Ammon's horn (tissue), 1 donor: ENCODE measurements at regions not wholly inside any gene's neighbourhood (a gene's known extent, or its start where the extent isn't known, plus 50 kb on each side); places are given as distances from the start of the nearest gene placed in this dataset.
A peak's percentile ranks its signal among the peaks of the same experiment; 100 is the strongest.
"Not testable (repeated sequence)": the region's sequence is repeated elsewhere in the genome, so short reads cannot be mapped to it uniquely, and the experiment has no call there.

Experiments
- DNase-seq: peaks from one replicate; pipeline ENCODE4 v3.0.0-alpha.2; 2016; ENCODE audit warnings: low spot score

GRCh38 chr4:36601864-36602495, 320.6 kb downstream of the DTHD1 start:
- no peak for DNase-seq

GRCh38 chr4:36609661-36610060, 328.2 kb downstream of the DTHD1 start:
- no peak for DNase-seq

DNA sequence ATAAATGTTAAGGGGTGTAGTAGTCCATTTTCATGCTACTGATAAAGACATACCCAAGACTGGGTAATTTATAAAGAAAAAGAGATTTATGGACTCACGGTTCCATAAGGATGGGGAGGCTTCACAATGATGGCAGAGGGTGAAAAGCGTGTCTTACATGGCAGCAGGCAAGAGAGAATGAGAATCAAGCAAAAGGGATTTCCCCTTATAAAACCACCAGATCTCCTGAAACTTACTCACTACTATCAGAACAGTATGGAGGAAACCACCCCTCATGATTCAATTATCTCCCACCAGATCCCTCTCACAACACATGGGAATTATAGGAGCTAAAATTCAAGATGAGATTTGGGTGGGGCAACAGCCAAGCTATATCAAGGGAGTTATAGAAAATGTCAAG, 329.2 kb downstream of the DTHD1 start:
- DNase-seq = no peak

DNA sequence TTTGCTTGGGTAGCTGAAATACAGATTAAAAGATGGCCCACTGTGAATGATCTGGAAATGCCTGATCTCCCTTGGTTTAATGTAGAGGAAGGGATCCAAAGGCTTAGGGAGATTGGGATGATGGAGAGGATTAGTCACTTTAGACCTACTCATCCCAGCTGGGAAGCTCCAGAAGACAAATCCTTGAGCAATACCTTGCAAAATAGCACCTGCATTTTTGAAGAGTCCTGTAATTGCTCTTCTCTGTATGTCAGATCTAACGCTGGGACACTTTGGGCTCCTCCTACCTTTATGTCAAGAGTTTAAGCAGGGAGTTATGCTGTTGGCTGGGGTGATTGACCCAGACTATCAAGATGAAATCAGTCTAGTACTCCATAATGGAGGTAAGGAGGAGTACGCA, 331.7 kb downstream of the DTHD1 start:
- not testable (repeated sequence) for DNase-seq

- DNase-seq = no peak
These were observed 332.6 kb downstream of the DTHD1 start for GRCh38 chr4:36614011-36614410.

GRCh38 chr4:36618102-36618501, 336.7 kb downstream of the DTHD1 start:
- no peak for DNase-seq

DNA sequence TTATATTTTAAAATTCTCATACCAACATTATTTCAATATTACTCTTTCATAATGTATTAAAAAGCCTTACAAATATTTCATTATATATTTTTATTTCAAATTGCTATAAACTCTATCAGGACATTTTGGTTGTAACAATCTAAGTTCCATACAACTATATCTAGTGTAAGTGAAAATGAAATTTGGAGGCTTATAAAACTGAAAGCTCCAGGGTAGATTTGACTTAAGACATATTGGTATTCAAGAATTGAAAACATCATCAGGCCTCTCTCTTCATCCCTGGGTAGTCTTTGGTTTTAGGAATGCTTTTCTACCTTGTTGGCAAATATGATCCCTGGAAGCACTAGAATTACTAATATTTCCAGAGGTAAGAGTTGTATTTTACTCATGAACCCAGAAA, 342.6 kb downstream of the DTHD1 start:
- DNase-seq = no peak

GRCh38 chr4:36638273-36638811, 356.9 kb downstream of the DTHD1 start:
- no peak for DNase-seq

DNA sequence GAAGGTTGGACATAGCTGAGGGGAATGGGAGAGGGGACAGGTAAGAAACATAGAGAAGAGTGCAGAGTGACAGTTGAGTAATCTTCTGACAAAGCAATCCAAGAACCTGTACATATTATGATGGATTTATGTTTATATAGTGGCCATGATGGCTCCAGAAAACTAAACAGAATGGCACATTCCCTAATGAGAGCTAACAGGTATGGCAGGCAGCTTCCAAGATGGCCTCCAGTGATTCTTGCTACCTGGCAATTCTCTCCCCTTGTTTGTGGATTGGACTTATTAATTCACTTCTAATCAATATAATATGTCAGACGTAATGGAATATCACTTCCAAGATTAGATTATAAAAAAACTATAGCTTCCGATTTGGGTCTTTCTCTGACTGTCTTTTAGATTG, 359.5 kb downstream of the DTHD1 start:
- no peak for DNase-seq

DNA sequence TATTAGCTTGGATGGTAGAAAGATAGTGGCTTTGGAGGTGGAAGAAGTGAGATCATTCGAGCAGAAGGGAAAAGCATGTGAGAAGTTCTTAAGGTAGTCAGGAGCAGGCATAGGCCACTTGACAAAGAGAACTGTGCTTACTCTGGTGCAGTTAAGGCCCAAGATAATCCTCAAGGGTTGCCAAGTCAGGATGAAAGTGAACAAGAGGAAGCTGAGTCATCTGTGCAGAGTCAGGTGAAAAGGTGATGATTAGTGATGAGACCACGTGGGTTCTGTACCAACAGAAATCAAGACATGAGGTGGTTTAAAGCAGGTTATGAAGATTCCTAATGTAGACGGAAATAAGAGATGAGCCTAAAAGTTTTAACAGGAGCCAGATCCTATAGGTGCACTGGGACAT, 369.8 kb downstream of the DTHD1 start:
- DNase-seq = no peak

GRCh38 chr4:36652857-36653256, 371.4 kb downstream of the DTHD1 start:
- DNase-seq = peak; percentile 15

DNA sequence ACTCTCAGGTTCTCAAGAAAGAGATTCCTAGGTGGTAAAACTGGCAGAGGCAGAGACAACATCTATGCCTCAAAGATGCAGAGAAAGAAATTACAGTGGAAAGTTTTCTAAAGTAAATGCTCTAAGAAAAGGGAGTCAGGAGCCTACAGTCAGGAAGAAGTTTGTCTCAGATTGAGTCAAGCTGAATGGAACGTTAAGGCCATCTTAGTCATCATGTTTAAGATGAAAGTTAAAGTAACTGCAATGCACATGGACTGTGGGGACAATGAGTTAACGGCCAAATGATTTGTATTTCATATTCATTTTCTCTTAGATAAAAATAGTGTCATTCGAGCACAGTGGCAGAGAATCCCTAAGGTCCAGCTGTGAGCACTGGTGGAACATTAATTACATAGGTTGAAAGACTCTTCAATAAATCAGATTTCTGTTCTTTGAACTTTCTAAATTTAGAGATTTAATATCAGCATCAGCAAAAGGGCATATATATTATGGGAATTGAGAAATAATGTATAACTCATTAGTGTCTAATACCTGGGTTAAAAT, 384.6 kb downstream of the DTHD1 start:
- no peak for DNase-seq

DNA sequence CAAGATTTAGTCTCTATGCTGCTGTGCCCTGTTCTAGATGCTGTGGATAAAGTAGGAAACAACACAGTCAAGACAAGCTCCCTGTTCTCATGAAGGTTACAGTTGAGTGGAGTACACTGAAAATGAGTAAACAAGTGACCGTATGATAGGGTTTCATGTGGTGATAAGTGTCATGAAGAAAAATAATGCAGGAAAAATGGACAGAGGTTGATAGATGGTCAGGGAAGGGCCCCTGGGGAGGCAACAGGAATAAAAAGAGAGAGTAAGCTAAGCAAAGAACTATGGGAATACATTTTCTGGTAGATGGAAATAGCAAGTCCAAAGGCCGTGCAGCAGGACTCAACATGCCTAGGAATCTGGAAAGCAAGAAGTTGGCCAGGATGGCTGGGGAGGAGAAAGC, 394.0 kb downstream of the DTHD1 start:
- no peak for DNase-seq

DNA sequence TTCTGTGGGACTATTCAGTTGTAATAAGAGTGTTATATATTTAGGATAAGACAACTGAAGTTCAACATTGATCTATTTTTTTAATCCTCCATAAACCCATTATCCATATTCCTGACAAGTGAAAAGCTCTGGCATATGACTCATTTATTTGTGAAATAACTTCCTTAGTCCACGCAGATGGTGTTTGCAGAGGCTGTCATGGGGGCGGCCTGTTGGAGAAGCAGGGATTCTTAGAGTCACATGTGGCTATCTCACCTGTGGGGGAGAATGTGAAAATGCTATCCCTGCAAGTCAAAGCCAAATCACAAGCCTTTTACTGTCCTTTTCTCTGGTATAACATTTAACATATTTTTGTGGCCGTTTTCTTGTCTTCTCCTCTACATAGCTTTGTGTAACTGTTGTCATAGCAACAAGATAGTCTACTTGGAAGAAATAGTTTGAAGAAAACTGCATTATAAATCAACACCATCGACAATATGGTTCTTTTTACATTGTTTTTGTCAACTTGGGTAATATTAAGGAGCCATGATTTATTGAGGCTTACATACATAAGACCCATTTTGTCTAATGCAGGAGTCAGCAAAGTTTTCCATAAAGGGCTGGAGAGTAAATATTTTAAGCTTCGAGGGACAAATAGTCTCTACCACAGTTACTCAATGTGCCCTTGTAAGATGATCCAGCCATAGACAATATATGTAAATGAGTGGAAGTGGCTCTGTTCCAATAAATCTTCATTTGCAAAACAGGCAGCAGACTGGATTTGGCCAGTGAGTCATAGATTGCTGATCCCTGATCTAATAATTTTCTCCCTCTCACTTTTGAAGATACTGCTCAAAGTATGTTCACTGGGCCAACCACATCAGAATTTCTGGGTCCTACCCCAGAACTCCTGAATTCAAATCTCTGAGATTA, 395.0 kb downstream of the DTHD1 start:
- DNase-seq = peak; percentile 14

DNA sequence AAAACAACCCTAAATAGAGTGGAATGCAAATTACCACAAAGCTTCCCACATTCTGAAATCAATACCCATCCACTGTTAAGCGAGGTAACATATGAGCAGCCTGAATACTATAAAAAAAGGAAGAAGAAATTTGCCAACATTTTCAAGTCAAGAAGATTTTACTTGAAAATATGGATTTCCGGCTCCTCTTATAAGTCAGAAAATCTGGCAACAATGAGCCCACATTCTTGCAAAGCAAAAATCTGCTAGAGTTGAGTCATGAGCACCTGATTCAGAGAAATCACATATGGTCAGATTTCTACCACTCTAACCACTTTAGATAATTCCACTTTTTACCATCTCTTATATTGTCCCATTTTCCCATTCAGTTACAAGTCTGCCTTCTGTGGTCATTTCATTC, 395.7 kb downstream of the DTHD1 start:
- DNase-seq = no peak

DNA sequence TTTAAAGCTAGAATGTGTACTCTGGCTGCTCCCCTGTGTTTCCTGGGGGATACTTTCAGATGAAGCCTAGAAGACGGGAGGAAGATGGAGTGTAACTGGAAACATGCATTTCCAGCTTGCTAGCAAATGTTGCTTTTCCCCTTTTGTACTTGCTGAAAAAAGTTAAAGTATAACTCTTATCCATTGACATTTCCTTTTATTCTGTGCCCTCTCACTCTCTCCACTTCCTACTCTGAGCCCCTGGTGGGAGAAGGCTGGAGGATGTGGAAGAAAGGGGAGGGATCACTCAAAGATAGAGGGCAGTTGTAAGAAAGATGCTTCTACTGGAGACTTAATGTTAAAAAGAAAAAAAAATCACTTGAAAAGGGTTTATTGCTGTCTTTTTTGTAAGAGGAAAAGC, 396.5 kb downstream of the DTHD1 start:
- no peak for DNase-seq

GRCh38 chr4:36687681-36688080, 406.3 kb downstream of the DTHD1 start:
- DNase-seq = no peak

DNA sequence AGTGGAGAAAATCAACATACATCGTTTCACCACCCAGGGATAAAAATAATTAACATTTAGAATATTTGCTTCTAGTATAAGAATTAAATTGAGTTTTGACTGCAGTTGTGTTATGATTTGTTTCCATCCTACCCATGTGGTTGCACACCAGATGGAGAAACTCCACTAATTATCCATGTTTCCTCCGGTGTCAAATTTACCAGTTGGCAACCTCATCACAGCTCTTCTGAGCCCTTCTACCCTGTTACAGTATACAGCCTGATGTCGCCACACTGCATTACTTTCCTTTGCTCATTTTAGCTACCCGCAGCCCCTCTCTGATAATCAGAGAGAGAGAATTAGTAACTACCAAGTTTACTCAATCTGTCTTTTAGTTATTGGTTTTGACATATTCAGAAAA, 411.2 kb downstream of the DTHD1 start:
- DNase-seq = peak; percentile 18

DNA sequence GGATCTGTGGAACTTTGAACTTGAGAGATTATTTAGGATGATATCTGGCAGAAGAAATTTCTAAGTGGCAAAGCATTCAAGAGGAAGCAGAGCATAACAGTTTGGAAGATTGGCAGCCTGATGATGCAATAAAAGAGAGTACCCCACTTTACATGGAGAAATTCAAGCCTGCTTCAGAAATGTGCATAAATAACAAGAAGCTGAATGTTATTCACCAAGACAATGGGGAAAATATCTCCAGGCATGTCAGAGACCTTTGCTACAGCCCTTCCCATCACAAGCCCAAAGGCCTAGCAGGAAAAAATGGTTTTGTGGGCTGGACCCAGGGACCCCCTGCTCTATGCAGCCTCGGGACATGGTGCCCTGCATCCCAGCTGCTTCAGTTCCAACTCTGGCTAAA, 420.8 kb downstream of the DTHD1 start:
- no peak for DNase-seq

- no peak for DNase-seq
These were observed 422.9 kb downstream of the DTHD1 start for GRCh38 chr4:36704289-36704688.

GRCh38 chr4:36709991-36710390, 428.6 kb downstream of the DTHD1 start:
- DNase-seq = no peak

GRCh38 chr4:36712013-36712412, 430.6 kb downstream of the DTHD1 start:
- DNase-seq = no peak

DNA sequence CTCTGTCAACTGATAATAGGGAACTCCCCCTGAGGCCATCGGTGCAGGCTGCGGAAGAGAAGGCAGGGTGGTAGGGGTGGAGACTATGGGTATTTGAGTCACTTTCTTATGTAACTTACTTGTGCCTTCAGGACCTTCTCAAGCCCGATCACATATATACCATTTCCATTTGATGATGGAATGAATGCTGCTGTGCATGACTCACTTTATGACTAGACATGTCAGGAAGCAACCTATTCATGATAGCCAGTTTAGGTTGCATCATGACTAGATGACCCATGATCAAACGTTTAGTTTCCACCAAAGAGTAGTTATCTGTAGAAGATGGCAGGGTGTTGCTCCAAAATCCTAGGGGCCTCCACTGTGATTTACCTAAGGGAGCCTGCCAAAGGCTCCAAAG, 435.5 kb downstream of the DTHD1 start:
- DNase-seq = no peak
